Endothelial cell of umbilical vein (primary cell): ENCODE measurements at regions not wholly inside any gene's neighbourhood (a gene's known extent, or its start where the extent isn't known, plus 50 kb on each side); places are given as distances from the start of the nearest gene placed in this dataset.

Experiments used
- BruUV-seq: library from RNA; stranded (reverse); fragments of 400-500 nt; replicated peaks from 2 replicates; lab custom pipeline; 2021; lab: Mats Ljungman, UMichigan
- CTCF ChIA-PET: fragments of 300-600, 350-600 bp; sonication (Branson Sonifier 250); formaldehyde crosslinking; loops from one replicate; lab custom pipeline; 2021; ENCODE audit warnings: antibody characterized with exemption, inconsistent platforms; lab: Charles Lee
- POLR2A ChIA-PET: fragments of 300-600, 350-600 bp; sonication (Branson Sonifier 250); formaldehyde crosslinking; loops from one replicate; lab custom pipeline; 2021; ENCODE audit warnings: antibody characterized with exemption, inconsistent platforms; lab: Charles Lee
- DNase-seq: peaks from one replicate; pipeline ENCODE4 v3.0.0-alpha.2; 2011; ENCODE audit warnings: low read depth, low spot score
- FAIRE-seq: peaks from 2 replicates; lab custom pipeline; 2011; peaks lifted over from hg19 to GRCh38; lab: Jason Lieb, UNC
- H2AFZ ChIP-seq: 2 replicates; pipeline ENCODE4 v1.6.0; 2012; ENCODE audit warnings: low read depth, low read length, control low read depth, inconsistent platforms
- H3K27ac ChIP-seq: 2 replicates; pipeline ENCODE4 v1.5.1; 2011; ENCODE audit warnings: low read depth, mild to moderate bottlenecking, control low read depth, low read length, moderate library complexity; ENCODE audit not compliant: insufficient read depth
- H3K27me3 ChIP-seq, 2 experiments: 2 replicates each; pipeline versions ENCODE4 v1.6.0 to v1.6.1; 2011; ENCODE audit warnings: low read length in 2 of 2, mixed read lengths in 1 of 2; ENCODE audit not compliant: control insufficient read depth in 2 of 2, insufficient read depth in 2 of 2
- H3K36me3 ChIP-seq, 2 experiments: 2 replicates in 1 of 2; 3 replicates in 1 of 2; pipeline ENCODE4 v1.5.1; 2011; ENCODE audit warnings: low read length in 2 of 2, mild to moderate bottlenecking in 1 of 2, moderate library complexity in 1 of 2; ENCODE audit not compliant: control insufficient read depth in 2 of 2, insufficient read depth in 2 of 2; ENCODE audit errors: extremely low read depth in 1 of 2
- H3K4me1 ChIP-seq: 3 replicates; pipeline ENCODE4 v1.5.1; 2011; ENCODE audit warnings: mild to moderate bottlenecking, low read length; ENCODE audit not compliant: control insufficient read depth, insufficient read depth; ENCODE audit errors: extremely low read depth
- H3K4me2 ChIP-seq: 2 replicates; pipeline ENCODE4 v1.6.1; 2011; ENCODE audit warnings: low read length, control low read depth, mixed read lengths; ENCODE audit not compliant: insufficient read depth
- H3K4me3 ChIP-seq, 3 experiments: fragments of 200-600 bp in 1 of 3; sonication (generic), shearing (Covaris generic) in 1 of 3; replicated peaks in 1 of 3; 2 replicates each; pipeline ENCODE4 v1.5.1; 2011 to 2016; ENCODE audit warnings: control low read depth in 3 of 3, low read length in 3 of 3, mild to moderate bottlenecking in 2 of 3, inconsistent platforms in 1 of 3, low read depth in 1 of 3, moderate library complexity in 1 of 3; ENCODE audit not compliant: insufficient read depth in 1 of 3
- H3K79me2 ChIP-seq: 2 replicates; pipeline ENCODE4 v1.6.0; 2012; ENCODE audit warnings: low read length, inconsistent platforms; ENCODE audit not compliant: control insufficient read depth, insufficient read depth
- H3K9ac ChIP-seq: replicated peaks from 2 replicates; pipeline ENCODE3; 2011; ENCODE audit warnings: low read length, control low read depth; ENCODE audit not compliant: insufficient read depth; ENCODE audit errors: extremely low read depth
- H3K9me1 ChIP-seq: replicated peaks from 3 replicates; pipeline ENCODE4 v1.6.0; 2011; ENCODE audit warnings: mild to moderate bottlenecking, low read length; ENCODE audit not compliant: control insufficient read depth, insufficient read depth; ENCODE audit errors: extremely low read depth
- H3K9me3 ChIP-seq: replicated peaks from 2 replicates; pipeline ENCODE4 v1.5.1; 2012; ENCODE audit warnings: low read length, inconsistent platforms; ENCODE audit not compliant: control insufficient read depth, insufficient read depth
- H4K20me1 ChIP-seq: replicated peaks from 2 replicates; pipeline ENCODE3; 2011; ENCODE audit warnings: mild to moderate bottlenecking, low read length; ENCODE audit not compliant: control insufficient read depth, insufficient read depth; ENCODE audit errors: extremely low read depth
- EZH2 ChIP-seq: IDR thresholded peaks from 2 replicates; pipeline ENCODE4 v1.6.1; 2012; ENCODE audit warnings: borderline replicate concordance, low read depth, mild to moderate bottlenecking, moderate library complexity, low read length, inconsistent platforms; ENCODE audit not compliant: severe bottlenecking
- FOS ChIP-seq: IDR thresholded peaks from 2 replicates; pipeline ENCODE4 v1.6.1; 2011; ENCODE audit warnings: mild to moderate bottlenecking, low read length, moderate library complexity, borderline replicate concordance; ENCODE audit not compliant: insufficient read depth
- GATA2 ChIP-seq: IDR thresholded peaks from 2 replicates; pipeline ENCODE4 v1.7.0; 2011; ENCODE audit warnings: low read depth, mild to moderate bottlenecking, moderate library complexity, mixed read lengths, low read length; ENCODE audit not compliant: insufficient read length, insufficient read depth
- JUN ChIP-seq: IDR thresholded peaks from 2 replicates; pipeline ENCODE4 v1.6.1; 2011; ENCODE audit warnings: borderline replicate concordance, low read depth; ENCODE audit not compliant: insufficient read length, insufficient read depth
- MYC ChIP-seq: IDR thresholded peaks from one replicate; pipeline ENCODE4 v1.6.1; 2011; ENCODE audit warnings: mild to moderate bottlenecking, low read depth, low read length
- POLR2A ChIP-seq: IDR thresholded peaks from 2 replicates; pipeline ENCODE4 v1.6.1; 2012; ENCODE audit warnings: low read depth, mild to moderate bottlenecking, control low read depth, low read length
- POLR2AphosphoS5 ChIP-seq: IDR thresholded peaks from 2 replicates; pipeline ENCODE4 v1.6.1; 2012; ENCODE audit warnings: low read depth, mild to moderate bottlenecking, control low read depth, low read length, moderate library complexity; ENCODE audit not compliant: insufficient read depth
- dilution Hi-C: fragments of 300-500 bp; cut with MboI; formaldehyde crosslinking; loops from one replicate; pipeline ENCODE4 v1.15.0; 2019; ENCODE audit warnings: low sequenced_read_pairs; ENCODE audit not compliant: extremely low pct_ligation_motif_present
- intact Hi-C: fragments of 100-400 bp; cut with micrococcal nuclease; formaldehyde crosslinking; loops from one replicate; pipeline ENCODE4 v1.10.0; 2022
- TF ChIP-seq, protein P1 (sequence below), 2 donors: IDR thresholded peaks; 1 replicate in 1 of 2; 2 replicates in 1 of 2; pipeline ENCODE4 v1.5.1; 2011; ENCODE audit warnings: low read length in 2 of 2, mild to moderate bottlenecking in 2 of 2, moderate library complexity in 2 of 2, control low read depth in 1 of 2, inconsistent platforms in 1 of 2, low read depth in 1 of 2; ENCODE audit not compliant: insufficient read depth in 1 of 2; ENCODE audit errors: extremely low read depth in 1 of 2
- TF ChIP-seq, protein P2 (sequence below): IDR thresholded peaks from 2 replicates; pipeline ENCODE4 v1.6.1; 2011; ENCODE audit not compliant: insufficient read depth, insufficient read length

DNA sequence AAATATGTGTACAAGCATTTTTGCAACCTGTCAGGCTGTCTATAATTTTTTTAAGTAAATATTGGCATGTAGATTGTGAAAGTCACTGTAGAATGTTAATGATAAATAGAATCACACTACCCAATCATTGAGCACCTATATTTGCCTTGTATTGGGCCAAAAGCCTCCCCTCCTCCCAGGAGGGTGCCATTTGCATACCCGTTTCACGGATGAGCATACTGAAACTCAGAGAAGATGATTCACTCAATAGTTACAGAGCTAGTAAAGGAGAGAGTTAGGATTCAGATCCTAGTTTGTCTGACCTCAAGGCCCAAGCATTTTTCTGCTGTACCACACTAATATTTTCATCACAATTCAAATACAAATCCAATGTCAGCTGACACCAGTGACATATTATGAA lies 299.7 kb upstream of the CDH11 start:
- no peak for DNase-seq
- dilution Hi-C loops = no loop called here

DNA sequence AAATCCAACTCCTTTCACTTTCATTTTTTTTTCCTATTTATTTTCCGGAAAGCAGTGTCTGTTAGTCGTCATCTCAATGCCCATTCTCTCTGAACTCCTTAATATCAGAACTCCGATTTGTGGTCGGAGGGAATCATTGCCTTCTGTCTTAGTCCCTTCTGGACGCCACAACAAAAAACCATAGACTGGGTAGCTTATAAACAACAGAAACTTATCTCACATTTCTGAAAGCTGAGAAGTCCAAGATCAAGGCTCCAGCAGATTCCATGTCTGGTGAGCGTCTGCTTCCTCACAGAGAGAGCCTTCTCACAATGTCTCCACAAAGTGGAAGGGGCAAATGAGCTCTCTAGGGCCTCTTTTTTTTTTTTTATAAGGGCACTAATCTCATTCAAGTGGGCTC lies 296.6 kb upstream of the CDH11 start:
- POLR2A ChIA-PET = no interaction called here
- Histone ChIP-seq H3K27ac (no peak overlapping the region), H3K4me3 (no peak overlapping the region), H3K4me2 (no peak overlapping the region), H3K79me2 (no peaks in the 10 kb centered on the region), H3K4me1 (peaks cover 3% of the 10 kb centered on the region), H3K36me3 (no peaks in the 10 kb centered on the region), H4K20me1 (no peaks in the 10 kb centered on the region), H2AFZ (no peak overlapping the region), H3K27me3 (no peaks in the 10 kb centered on the region), H3K9me3 (no peaks in the 10 kb centered on the region), H3K9ac (no peak overlapping the region), H3K9me1 (no peaks in the 10 kb centered on the region)
- BruUV-seq = no TSS peak
- CTCF ChIA-PET = interaction anchor here (1.2 kb wide), 1 partner anchor 12 kb away, joined by 3 read pairs; no protein-coding TSS in a partner anchor
- DNase-seq (no peak), FAIRE-seq (no peak)
- dilution Hi-C loops = no loop called here
- TF ChIP-seq, protein P1, sequence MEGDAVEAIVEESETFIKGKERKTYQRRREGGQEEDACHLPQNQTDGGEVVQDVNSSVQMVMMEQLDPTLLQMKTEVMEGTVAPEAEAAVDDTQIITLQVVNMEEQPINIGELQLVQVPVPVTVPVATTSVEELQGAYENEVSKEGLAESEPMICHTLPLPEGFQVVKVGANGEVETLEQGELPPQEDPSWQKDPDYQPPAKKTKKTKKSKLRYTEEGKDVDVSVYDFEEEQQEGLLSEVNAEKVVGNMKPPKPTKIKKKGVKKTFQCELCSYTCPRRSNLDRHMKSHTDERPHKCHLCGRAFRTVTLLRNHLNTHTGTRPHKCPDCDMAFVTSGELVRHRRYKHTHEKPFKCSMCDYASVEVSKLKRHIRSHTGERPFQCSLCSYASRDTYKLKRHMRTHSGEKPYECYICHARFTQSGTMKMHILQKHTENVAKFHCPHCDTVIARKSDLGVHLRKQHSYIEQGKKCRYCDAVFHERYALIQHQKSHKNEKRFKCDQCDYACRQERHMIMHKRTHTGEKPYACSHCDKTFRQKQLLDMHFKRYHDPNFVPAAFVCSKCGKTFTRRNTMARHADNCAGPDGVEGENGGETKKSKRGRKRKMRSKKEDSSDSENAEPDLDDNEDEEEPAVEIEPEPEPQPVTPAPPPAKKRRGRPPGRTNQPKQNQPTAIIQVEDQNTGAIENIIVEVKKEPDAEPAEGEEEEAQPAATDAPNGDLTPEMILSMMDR (IDR thresholded peaks at IDR 0.05; ENCODE audit: extremely low read depth in 1 of 2, insufficient read depth in 1 of 2, low read depth in 1 of 2, low read length in 2 of 2) = no peak
- no peak for TF ChIP-seq GATA2
- no peak for TF ChIP-seq FOS
- no peak for TF ChIP-seq JUN
- TF ChIP-seq POLR2AphosphoS5 = no peak
- TF ChIP-seq EZH2 = no peak
- TF ChIP-seq, protein P2, sequence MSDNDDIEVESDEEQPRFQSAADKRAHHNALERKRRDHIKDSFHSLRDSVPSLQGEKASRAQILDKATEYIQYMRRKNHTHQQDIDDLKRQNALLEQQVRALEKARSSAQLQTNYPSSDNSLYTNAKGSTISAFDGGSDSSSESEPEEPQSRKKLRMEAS = no peak
- TF ChIP-seq POLR2A = no peak
- no peak for TF ChIP-seq MYC
- intact Hi-C loops = no loop called here

More for the DNA sequence above, 299.7 kb upstream of the CDH11 start:
- TF ChIP-seq EZH2 (no peak), POLR2AphosphoS5 (no peak), MYC (no peak)
- TF ChIP-seq, protein P2 = no peak
- no peak overlapping the region for H2AFZ ChIP-seq
- no peaks in the 10 kb centered on the region for H3K27me3 ChIP-seq
- intact Hi-C loops = no loop called here
- no peaks in the 10 kb centered on the region for H3K36me3 ChIP-seq
- no peaks in the 10 kb centered on the region for H4K20me1 ChIP-seq
- H3K9me3 ChIP-seq = no peaks in the 10 kb centered on the region
- no peak overlapping the region for H3K4me3 ChIP-seq
- H3K9ac ChIP-seq = no peak overlapping the region
- H3K9me1 ChIP-seq = no peaks in the 10 kb centered on the region
- no peaks in the 10 kb centered on the region for H3K4me1 ChIP-seq
- no peak overlapping the region for H3K27ac ChIP-seq
- H3K4me2 ChIP-seq = no peak overlapping the region
- POLR2A ChIA-PET = no interaction called here
- H3K79me2 ChIP-seq = no peaks in the 10 kb centered on the region
- CTCF ChIA-PET = no interaction called here
- BruUV-seq = no TSS peak
- no peak for FAIRE-seq
